Keratinocyte (primary cell): ENCODE measurements at regions not wholly inside any gene's neighbourhood (a gene's known extent, or its start where the extent isn't known, plus 50 kb on each side); places are given as distances from the start of the nearest gene placed in this dataset.

ENCODE experiments used
- DNase-seq: peaks from one replicate; pipeline ENCODE4 v3.0.0-alpha.2; 2011; ENCODE audit warnings: low read depth, missing footprints, low spot score
- FAIRE-seq: peaks from 2 replicates; lab custom pipeline; 2011; peaks lifted over from hg19 to GRCh38; lab: Jason Lieb, UNC
- H2AFZ ChIP-seq: 2 replicates; pipeline ENCODE4 v1.6.0; 2012; ENCODE audit warnings: low read length, control low read depth, inconsistent platforms; ENCODE audit not compliant: control insufficient read depth
- H3K27ac ChIP-seq: 2 replicates; pipeline ENCODE4 v1.5.1; 2011; ENCODE audit warnings: low read length; ENCODE audit not compliant: control insufficient read depth, insufficient read depth
- H3K27me3 ChIP-seq: 3 replicates; pipeline ENCODE4 v1.6.0; 2011; ENCODE audit warnings: low read length; ENCODE audit not compliant: control insufficient read depth, insufficient read depth; ENCODE audit errors: extremely low read depth
- H3K36me3 ChIP-seq, 2 experiments: 2 replicates in 1 of 2; 3 replicates in 1 of 2; pipeline ENCODE4 v1.5.1; 2011; ENCODE audit warnings: low read length in 2 of 2, mild to moderate bottlenecking in 1 of 2; ENCODE audit not compliant: control insufficient read depth in 2 of 2, insufficient read depth in 2 of 2; ENCODE audit errors: extremely low read depth in 1 of 2
- H3K4me1 ChIP-seq: 3 replicates; pipeline ENCODE4 v1.5.1; 2011; ENCODE audit warnings: low read length; ENCODE audit not compliant: control insufficient read depth, insufficient read depth; ENCODE audit errors: extremely low read depth
- H3K4me2 ChIP-seq: 3 replicates; pipeline ENCODE4 v1.6.0; 2011; ENCODE audit warnings: low read depth, low read length; ENCODE audit not compliant: control insufficient read depth, insufficient read depth; ENCODE audit errors: extremely low read depth
- H3K4me3 ChIP-seq, 3 experiments: fragments of 200-600 bp in 1 of 3; sonication (generic) in 1 of 3; 2 replicates in 2 of 3; 3 replicates in 1 of 3; pipeline ENCODE4 v1.5.1; 2011 to 2016; ENCODE audit warnings: low read length in 3 of 3, mild to moderate bottlenecking in 3 of 3, control low read depth in 2 of 3, inconsistent platforms in 1 of 3, low read depth in 1 of 3, mixed read lengths in 1 of 3, mixed run types in 1 of 3, moderate library complexity in 1 of 3; ENCODE audit not compliant: control insufficient read depth in 2 of 3, insufficient read depth in 2 of 3; ENCODE audit errors: extremely low read depth in 1 of 3
- H3K79me2 ChIP-seq: 2 replicates; pipeline ENCODE4 v1.6.0; 2012; ENCODE audit warnings: low read length; ENCODE audit not compliant: control insufficient read depth, insufficient read depth
- H3K9ac ChIP-seq: 3 replicates; pipeline ENCODE4 v1.6.0; 2011; ENCODE audit warnings: low read length; ENCODE audit not compliant: control insufficient read depth, insufficient read depth; ENCODE audit errors: extremely low read depth
- H3K9me1 ChIP-seq: 3 replicates; pipeline ENCODE4 v1.6.0; 2011; ENCODE audit warnings: low read length; ENCODE audit not compliant: control insufficient read depth, insufficient read depth; ENCODE audit errors: extremely low read depth
- H3K9me3 ChIP-seq: 2 replicates; pipeline ENCODE4 v1.5.1; 2012; ENCODE audit warnings: low read depth, low read length; ENCODE audit not compliant: control insufficient read depth
- H4K20me1 ChIP-seq: 3 replicates; pipeline ENCODE4 v1.6.0; 2011; ENCODE audit warnings: low read length; ENCODE audit not compliant: control insufficient read depth, insufficient read depth; ENCODE audit errors: extremely low read depth
- EZH2 ChIP-seq: IDR thresholded peaks from one replicate; pipeline ENCODE4 v1.6.1; 2012; ENCODE audit warnings: inconsistent platforms, mild to moderate bottlenecking, low read length, moderate library complexity
- dilution Hi-C: fragments of 300-500 bp; cut with MboI; formaldehyde crosslinking; loops from one replicate; pipeline ENCODE4 v1.7.0; 2020; ENCODE audit warnings: low sequenced_read_pairs; ENCODE audit not compliant: extremely low pct_ligation_motif_present
- TF ChIP-seq, protein P1 (sequence below), 3 experiments: IDR thresholded peaks in 1 of 3; conservative IDR thresholded peaks in 1 of 3; optimal IDR thresholded peaks in 1 of 3; 2 replicates in 2 of 3; 3 replicates in 1 of 3; pipeline versions ENCODE3 to v1.5.1; 2011; ENCODE audit warnings: low read length in 3 of 3, mild to moderate bottlenecking in 3 of 3, moderate library complexity in 2 of 3, control low read depth in 1 of 3, inconsistent platforms in 1 of 3; ENCODE audit not compliant: insufficient read depth in 2 of 3; ENCODE audit errors: extremely low read depth in 1 of 3

- DNase-seq (no peak), FAIRE-seq (no peak)
- no peak overlapping the region for H3K4me3 ChIP-seq
- H3K27me3 ChIP-seq, result no peaks in the 10 kb centered on the region
- no peaks in the 10 kb centered on the region for H3K9me1 ChIP-seq
- H4K20me1 ChIP-seq, result no peaks in the 10 kb centered on the region
- H3K36me3 ChIP-seq, result no peaks in the 10 kb centered on the region
- no peak overlapping the region for H3K27ac ChIP-seq
- dilution Hi-C loops, result no loop called here
- H3K79me2 ChIP-seq, result no peaks in the 10 kb centered on the region
- peaks cover 6% of the 10 kb centered on the region for H3K9me3 ChIP-seq
- no peak overlapping the region for H3K9ac ChIP-seq
- H2AFZ ChIP-seq, result no peak overlapping the region
- H3K4me2 ChIP-seq, result no peak overlapping the region
- H3K4me1 ChIP-seq, result no peaks in the 10 kb centered on the region
- TF ChIP-seq, protein P1, sequence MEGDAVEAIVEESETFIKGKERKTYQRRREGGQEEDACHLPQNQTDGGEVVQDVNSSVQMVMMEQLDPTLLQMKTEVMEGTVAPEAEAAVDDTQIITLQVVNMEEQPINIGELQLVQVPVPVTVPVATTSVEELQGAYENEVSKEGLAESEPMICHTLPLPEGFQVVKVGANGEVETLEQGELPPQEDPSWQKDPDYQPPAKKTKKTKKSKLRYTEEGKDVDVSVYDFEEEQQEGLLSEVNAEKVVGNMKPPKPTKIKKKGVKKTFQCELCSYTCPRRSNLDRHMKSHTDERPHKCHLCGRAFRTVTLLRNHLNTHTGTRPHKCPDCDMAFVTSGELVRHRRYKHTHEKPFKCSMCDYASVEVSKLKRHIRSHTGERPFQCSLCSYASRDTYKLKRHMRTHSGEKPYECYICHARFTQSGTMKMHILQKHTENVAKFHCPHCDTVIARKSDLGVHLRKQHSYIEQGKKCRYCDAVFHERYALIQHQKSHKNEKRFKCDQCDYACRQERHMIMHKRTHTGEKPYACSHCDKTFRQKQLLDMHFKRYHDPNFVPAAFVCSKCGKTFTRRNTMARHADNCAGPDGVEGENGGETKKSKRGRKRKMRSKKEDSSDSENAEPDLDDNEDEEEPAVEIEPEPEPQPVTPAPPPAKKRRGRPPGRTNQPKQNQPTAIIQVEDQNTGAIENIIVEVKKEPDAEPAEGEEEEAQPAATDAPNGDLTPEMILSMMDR (optimal IDR thresholded peaks at IDR 0.05 in 1 of 3, IDR thresholded peaks at IDR 0.05 in 1 of 3, conservative IDR thresholded peaks at IDR 0.05 in 1 of 3; ENCODE audit: extremely low read depth in 1 of 3, insufficient read depth in 2 of 3, low read length in 3 of 3), result no peak
- TF ChIP-seq EZH2, result no peak
These were observed 414.1 kb downstream of the BRD1 start for GRCh38 chr22:49413551-49413950.

DNA sequence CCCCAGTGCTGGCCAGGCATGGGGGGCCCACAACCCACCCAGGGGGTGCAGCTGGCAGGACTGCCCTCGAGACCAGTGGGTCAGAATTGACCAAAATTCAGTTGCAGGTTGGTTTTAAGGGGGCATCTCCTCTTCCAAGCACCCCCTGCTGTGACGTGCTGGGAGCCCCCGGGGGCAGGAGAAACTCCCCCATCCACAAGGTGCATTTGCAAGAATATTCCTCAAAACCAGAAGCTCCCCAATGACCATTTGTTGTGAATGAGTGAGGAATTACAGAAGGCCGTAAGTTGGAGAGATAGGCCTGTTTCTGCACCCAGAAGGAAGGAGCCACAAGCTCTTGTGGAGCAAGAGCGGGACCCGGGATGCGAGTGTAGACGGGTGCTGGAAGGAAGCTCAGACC, 414.5 kb downstream of the BRD1 start:
- Histone ChIP-seq H4K20me1 (no peaks in the 10 kb centered on the region), H3K4me2 (no peak overlapping the region), H3K79me2 (no peaks in the 10 kb centered on the region), H3K4me3 (no peak overlapping the region), H3K4me1 (no peaks in the 10 kb centered on the region), H3K27me3 (no peaks in the 10 kb centered on the region), H3K27ac (no peak overlapping the region), H3K9me1 (no peaks in the 10 kb centered on the region), H3K9ac (no peak overlapping the region), H3K9me3 (peaks cover 6% of the 10 kb centered on the region), H3K36me3 (no peaks in the 10 kb centered on the region), H2AFZ (no peak overlapping the region)
- dilution Hi-C loops, result no loop called here
- DNase-seq (no peak), FAIRE-seq (no peak)
- TF ChIP-seq, protein P1 (optimal IDR thresholded peaks at IDR 0.05 in 1 of 3, IDR thresholded peaks at IDR 0.05 in 1 of 3, conservative IDR thresholded peaks at IDR 0.05 in 1 of 3; ENCODE audit: extremely low read depth in 1 of 3, insufficient read depth in 2 of 3, low read length in 3 of 3), result no peak
- no peak for TF ChIP-seq EZH2
